MCF 10A (cell line): ENCODE measurements at regions not wholly inside any gene's neighbourhood (a gene's known extent, or its start where the extent isn't known, plus 50 kb on each side); places are given as distances from the start of the nearest gene placed in this dataset.

Source experiments
- BruUV-seq: library from RNA; stranded (reverse); fragments of 400-500 nt; replicated peaks from 2 replicates; lab custom pipeline; 2021; lab: Mats Ljungman, UMichigan
- CTCF ChIA-PET: fragments of 300-600 bp; sonication (Branson Sonifier 250); formaldehyde crosslinking; extraction: SDS; loops from one replicate; lab custom pipeline; 2021; ENCODE audit warnings: antibody characterized with exemption, inconsistent platforms; lab: Yijun Ruan, JAX
- POLR2A ChIA-PET: fragments of 300-600, 350-650 bp; sonication (Branson Sonifier 250); formaldehyde crosslinking; extraction: SDS; loops from one replicate; lab custom pipeline; 2020; ENCODE audit warnings: antibody characterized with exemption, inconsistent platforms; lab: Yijun Ruan, JAX
- DNase-seq: peaks from one replicate; pipeline ENCODE4 v3.0.0-alpha.2; 2018; ENCODE audit not compliant: unreplicated experiment
- H3K27ac Mint-ChIP-seq: one replicate; pipeline ENCODE4 v1.8.0; 2022; ENCODE audit warnings: mild to moderate bottlenecking, low read depth, mixed read lengths; ENCODE audit not compliant: unreplicated experiment
- H3K27me3 Mint-ChIP-seq: one replicate; pipeline ENCODE4 v1.8.0; 2022; ENCODE audit warnings: mixed read lengths; ENCODE audit not compliant: insufficient read depth, unreplicated experiment
- H3K36me3 Mint-ChIP-seq: one replicate; pipeline ENCODE4 v1.8.0; 2022; ENCODE audit warnings: mild to moderate bottlenecking, moderate library complexity, mixed read lengths; ENCODE audit not compliant: insufficient read depth, unreplicated experiment
- H3K4me1 Mint-ChIP-seq: one replicate; pipeline ENCODE4 v1.8.0; 2022; ENCODE audit warnings: mixed read lengths; ENCODE audit not compliant: insufficient read depth, unreplicated experiment
- H3K4me3 Mint-ChIP-seq: one replicate; pipeline ENCODE4 v1.8.0; 2022; ENCODE audit warnings: mild to moderate bottlenecking, moderate library complexity, mixed read lengths; ENCODE audit not compliant: unreplicated experiment
- H3K9me3 Mint-ChIP-seq: one replicate; pipeline ENCODE4 v1.8.0; 2022; ENCODE audit warnings: mixed read lengths; ENCODE audit not compliant: unreplicated experiment
- intact Hi-C: fragments of 100-400 bp; cut with micrococcal nuclease; formaldehyde crosslinking; loops from 2 replicates; pipeline ENCODE4 v1.14.1; 2022
- TF ChIP-seq, protein P1 (sequence below): fragments of 200-600 bp; IDR thresholded peaks from one replicate; pipeline ENCODE4 v1.8.0; 2022; ENCODE audit warnings: antibody characterized with exemption, mild to moderate bottlenecking; ENCODE audit not compliant: unreplicated experiment

DNA sequence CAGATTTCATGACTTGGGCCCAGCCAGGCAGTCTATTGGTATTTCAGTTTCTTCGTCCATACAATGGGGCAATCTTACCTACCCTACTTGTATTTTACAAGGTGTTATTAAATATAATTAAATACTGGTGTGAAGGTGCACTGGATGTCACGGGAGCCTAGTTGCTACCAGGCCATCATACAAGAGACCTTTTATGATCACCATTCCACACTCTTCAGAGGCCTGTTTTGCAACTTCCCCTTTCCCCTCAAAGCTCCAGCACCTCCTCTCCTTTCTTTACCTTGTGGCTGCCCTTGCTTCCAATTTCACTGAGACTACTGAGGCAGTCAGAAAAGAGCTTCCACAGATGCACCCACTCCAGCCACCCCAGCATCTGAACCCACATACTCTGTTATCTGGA, 93.8 kb upstream of the HELT start:
- Mint-ChIP-seq H3K4me1 (no peaks in the 10 kb centered on the region), H3K27me3 (no peaks in the 10 kb centered on the region), H3K4me3 (no peak overlapping the region), H3K9me3 (peaks cover 18% of the 10 kb centered on the region), H3K27ac (no peak overlapping the region), H3K36me3 (no peaks in the 10 kb centered on the region)
- ChIA-PET CTCF (no interaction called here), POLR2A (no interaction called here)
- BruUV-seq = no TSS peak
- intact Hi-C loops = no loop called here
- TF ChIP-seq, protein P1, sequence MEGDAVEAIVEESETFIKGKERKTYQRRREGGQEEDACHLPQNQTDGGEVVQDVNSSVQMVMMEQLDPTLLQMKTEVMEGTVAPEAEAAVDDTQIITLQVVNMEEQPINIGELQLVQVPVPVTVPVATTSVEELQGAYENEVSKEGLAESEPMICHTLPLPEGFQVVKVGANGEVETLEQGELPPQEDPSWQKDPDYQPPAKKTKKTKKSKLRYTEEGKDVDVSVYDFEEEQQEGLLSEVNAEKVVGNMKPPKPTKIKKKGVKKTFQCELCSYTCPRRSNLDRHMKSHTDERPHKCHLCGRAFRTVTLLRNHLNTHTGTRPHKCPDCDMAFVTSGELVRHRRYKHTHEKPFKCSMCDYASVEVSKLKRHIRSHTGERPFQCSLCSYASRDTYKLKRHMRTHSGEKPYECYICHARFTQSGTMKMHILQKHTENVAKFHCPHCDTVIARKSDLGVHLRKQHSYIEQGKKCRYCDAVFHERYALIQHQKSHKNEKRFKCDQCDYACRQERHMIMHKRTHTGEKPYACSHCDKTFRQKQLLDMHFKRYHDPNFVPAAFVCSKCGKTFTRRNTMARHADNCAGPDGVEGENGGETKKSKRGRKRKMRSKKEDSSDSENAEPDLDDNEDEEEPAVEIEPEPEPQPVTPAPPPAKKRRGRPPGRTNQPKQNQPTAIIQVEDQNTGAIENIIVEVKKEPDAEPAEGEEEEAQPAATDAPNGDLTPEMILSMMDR = no peak
- no peak for DNase-seq

DNA sequence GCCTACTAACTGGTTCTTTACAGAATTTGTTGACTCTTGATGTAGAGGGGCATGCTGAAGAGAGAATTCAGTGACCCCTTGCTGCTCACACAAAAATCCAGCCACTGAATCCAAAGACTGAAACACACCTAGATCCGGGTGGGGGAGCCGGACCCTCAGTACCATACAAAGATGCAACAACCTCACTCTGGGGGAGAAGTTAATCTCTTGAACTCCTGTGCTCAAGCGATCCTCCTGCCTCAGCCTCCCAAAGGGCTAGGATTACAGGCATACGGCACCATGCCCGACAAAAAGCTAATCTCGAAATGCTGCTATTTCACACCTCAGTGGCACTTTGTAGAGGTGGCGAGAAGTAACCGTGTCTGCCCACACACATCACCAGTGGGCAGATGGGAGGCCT, 88.8 kb upstream of the HELT start:
- ChIA-PET CTCF (interaction anchor here (0.5 kb wide), 1 partner anchor 183 kb away, joined by 3 read pairs; no protein-coding TSS in a partner anchor), POLR2A (no interaction called here)
- Mint-ChIP-seq H3K4me1 (no peaks in the 10 kb centered on the region), H3K36me3 (no peaks in the 10 kb centered on the region), H3K4me3 (no peak overlapping the region), H3K27ac (no peak overlapping the region), H3K9me3 (peaks cover 18% of the 10 kb centered on the region), H3K27me3 (no peaks in the 10 kb centered on the region)
- BruUV-seq = no TSS peak
- TF ChIP-seq, protein P1 = no peak
- intact Hi-C loops = no loop called here
- DNase-seq = no peak

DNA sequence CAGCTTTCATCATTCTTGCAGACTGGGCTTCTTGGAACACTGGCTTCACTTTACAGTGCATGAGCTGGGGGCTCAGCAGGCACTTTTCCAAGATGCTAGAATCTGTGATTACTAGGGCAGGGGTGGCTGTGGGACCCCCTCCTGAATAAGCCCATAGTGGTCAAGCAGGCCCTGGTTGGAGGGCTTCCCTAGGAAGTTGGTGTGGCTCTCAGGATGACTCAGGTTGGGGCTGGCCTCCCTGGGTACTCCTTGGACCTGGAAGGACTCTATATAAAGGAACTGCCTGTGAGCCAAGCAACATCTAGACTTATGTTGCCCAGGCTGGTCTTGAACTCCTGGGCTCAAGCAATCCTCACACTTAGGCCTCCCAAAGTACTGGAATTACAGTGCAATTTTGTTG, 88.3 kb upstream of the HELT start:
- ChIA-PET POLR2A (no interaction called here), CTCF (interaction anchor here (0.5 kb wide), 1 partner anchor 184 kb away, joined by 3 read pairs; no protein-coding TSS in a partner anchor)
- DNase-seq = no peak
- H3K9me3 Mint-ChIP-seq = peaks cover 18% of the 10 kb centered on the region
- no peaks in the 10 kb centered on the region for H3K27me3 Mint-ChIP-seq
- no peaks in the 10 kb centered on the region for H3K36me3 Mint-ChIP-seq
- BruUV-seq = no TSS peak
- H3K4me1 Mint-ChIP-seq = no peaks in the 10 kb centered on the region
- no peak overlapping the region for H3K27ac Mint-ChIP-seq
- intact Hi-C loops = loop anchor here (10.0 kb wide), 1 partner anchor 1105 kb away; no protein-coding TSS in a partner anchor
- no peak overlapping the region for H3K4me3 Mint-ChIP-seq
- TF ChIP-seq, protein P1 = no peak

DNA sequence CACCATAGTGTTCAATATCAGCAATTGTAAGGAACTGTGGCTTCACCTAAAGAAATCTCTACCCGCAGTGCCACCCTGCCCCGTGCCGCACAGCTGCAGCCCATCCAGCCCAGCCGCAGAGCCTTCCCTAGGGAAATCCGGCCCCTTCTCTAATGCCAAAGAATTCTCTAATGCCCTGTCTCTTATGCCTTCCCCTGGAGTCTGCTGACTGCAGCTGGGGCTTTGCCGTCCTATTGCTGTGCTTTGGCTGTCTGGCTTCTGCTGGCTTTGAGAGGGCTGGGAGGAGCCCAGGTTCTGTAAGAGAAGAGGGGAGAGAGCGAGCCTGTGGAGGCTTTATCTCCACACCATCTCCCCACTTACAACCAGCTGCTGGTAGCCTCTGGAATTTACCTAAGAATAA, 85.9 kb upstream of the HELT start:
- Mint-ChIP-seq H3K9me3 (peaks cover 13% of the 10 kb centered on the region), H3K4me1 (no peaks in the 10 kb centered on the region), H3K4me3 (no peak overlapping the region), H3K36me3 (no peaks in the 10 kb centered on the region), H3K27me3 (no peaks in the 10 kb centered on the region), H3K27ac (no peak overlapping the region)
- CTCF ChIA-PET = no interaction called here
- no peak for DNase-seq
- TF ChIP-seq, protein P1 = no peak
- POLR2A ChIA-PET = no interaction called here
- intact Hi-C loops = loop anchor here (10.0 kb wide), 1 partner anchor 1108 kb away; no protein-coding TSS in a partner anchor
- no TSS peak for BruUV-seq
